ENCODE measurements at regions not wholly inside any gene's neighbourhood (a gene's known extent, or its start where the extent isn't known, plus 50 kb on each side); places are given as distances from the start of the nearest gene placed in this dataset.
"Not testable (repeated sequence)": the region's sequence is repeated elsewhere in the genome, so short reads cannot be mapped to it uniquely, and the experiment has no call there.

DNA sequence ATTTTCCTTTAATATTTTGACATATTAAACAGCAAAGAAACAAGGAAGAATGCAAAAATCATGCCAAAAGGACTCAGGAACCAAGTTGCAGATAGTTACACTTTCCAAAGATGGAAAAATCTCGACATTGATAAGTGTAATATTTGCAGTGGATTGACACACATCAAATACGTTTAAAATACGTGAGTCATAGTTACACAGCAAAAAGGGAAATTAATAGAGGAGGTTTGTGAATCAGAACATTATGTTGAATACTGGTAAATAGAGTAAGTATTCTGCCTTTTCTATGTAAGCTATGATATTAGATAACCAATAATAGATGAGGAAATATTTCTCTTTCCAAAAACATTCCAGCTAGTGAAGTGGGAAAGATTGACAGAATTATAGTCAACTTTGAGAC lies 1761.3 kb upstream of the IGFBP7 start:
- DNase-seq, result no peak

DNA sequence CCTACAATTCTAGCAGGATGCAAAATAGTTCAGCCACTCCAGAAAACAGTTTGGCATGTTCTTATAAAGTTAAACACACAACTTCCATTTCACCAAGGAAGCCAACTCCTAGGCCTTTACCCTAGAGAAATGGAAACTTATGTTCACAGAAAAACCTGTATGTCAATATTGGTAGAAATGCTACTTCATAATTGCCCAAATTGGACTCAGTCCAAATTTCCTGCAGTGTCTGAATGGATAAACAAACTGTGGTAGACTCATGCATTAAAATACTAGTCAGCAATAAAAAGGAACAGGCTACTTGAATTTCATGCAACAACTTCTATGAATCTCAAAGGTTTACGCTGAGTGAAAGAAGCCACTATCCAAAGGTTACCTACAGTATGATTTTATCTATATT lies 1738.8 kb upstream of the IGFBP7 start:
- DNase-seq, result no peak

DNA sequence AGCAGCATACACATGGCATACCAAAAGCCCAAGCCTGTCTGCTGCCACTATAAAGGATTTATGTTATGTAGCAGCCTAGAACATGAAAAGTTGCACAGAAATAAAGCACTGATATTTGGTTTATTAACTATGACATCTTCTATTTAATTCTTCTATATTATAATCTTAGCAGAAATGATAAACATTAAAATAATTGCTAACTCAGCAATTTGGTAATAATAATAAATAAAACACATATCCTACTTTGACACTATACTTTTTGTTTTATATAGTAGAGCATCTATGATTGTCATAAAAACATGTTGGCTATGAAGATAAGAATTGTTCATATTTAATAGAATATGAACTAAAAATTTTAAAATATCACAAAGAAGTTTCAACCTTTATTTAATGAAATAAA lies 1733.3 kb upstream of the IGFBP7 start:
- DNase-seq, result no peak

DNA sequence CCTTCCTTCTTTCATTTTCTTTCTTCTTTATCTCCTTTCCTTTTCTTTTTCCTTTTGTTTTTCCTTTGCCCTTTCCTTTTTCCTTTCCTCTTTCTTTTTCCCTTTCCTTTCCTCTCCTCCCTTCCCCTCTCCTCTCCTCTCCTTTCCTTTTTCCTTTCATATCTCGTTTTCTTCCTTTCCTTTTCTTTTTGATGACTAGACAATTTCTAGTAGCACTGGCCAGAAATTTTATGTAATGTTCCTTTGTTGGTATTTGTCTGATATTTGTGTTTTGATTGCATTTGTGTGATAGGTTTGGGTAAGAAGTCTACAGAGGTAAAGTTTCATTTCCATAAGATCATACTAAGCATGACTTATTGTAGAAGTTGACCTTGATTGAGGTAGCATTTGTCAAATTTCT lies 1722.9 kb upstream of the IGFBP7 start:
- DNase-seq, result no peak

DNA sequence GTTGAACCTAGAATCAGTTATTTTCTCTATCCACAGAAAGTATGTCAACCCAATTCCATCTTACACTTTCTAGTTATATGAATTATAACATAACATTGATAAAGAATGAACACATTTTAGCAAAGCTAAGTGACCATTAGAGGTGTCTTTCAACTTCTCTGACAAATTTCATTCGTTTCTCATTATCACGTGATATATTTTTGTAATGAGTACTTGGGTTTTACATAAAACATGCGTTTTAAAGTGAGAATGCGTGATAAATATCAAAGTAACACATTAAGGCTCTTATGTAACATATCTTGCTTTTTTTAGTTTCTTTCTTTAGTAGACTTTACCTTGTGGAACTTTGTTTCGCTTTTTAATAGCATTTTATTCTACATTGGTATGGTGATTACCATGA lies 1715.1 kb upstream of the IGFBP7 start:
- no peak for DNase-seq

DNA sequence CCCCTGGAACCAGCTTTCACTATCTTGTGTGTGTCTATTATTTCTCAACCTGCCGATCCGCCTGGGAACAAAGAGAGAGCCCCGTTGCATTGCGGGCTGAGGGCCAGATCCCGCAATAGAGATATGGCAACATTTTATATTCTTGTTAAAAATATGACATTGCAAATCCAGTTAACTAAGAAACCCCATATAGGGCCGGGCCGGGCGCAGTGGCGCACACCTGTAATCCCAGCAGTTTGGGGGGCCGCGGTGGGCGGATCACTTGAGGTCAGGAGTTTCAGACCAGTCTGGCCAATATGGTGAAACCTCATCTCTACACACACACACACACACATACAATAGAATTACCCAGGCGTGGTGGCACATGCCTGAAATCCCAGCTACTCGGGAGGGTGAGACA lies 1708.4 kb upstream of the IGFBP7 start:
- not testable (repeated sequence) for DNase-seq

GRCh38 chr4:58809948-58810347 lies 1699.8 kb upstream of the IGFBP7 start:
- DNase-seq, result no peak

DNA sequence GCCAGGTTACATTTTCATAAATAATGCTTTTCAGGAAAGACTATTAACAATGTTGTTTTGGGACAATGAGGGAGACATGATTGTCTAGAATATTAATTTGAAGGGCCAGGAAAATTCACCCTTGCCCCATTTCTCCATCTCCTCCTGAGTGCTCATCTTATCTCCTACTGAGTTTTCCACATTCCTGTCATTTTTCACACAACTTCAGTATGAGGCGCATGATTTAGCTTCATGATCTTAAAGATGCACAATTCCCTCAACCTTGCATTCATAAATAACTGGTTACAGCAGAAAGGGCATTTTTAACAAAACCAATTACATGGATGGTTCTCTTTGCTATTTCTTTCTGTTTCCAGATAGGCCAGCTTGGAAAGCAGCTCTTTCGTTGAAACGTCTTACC lies 1699.2 kb upstream of the IGFBP7 start:
- DNase-seq, result no peak

- DNase-seq, result no peak
These were observed 1698.6 kb upstream of the IGFBP7 start for GRCh38 chr4:58808817-58809216.

DNA sequence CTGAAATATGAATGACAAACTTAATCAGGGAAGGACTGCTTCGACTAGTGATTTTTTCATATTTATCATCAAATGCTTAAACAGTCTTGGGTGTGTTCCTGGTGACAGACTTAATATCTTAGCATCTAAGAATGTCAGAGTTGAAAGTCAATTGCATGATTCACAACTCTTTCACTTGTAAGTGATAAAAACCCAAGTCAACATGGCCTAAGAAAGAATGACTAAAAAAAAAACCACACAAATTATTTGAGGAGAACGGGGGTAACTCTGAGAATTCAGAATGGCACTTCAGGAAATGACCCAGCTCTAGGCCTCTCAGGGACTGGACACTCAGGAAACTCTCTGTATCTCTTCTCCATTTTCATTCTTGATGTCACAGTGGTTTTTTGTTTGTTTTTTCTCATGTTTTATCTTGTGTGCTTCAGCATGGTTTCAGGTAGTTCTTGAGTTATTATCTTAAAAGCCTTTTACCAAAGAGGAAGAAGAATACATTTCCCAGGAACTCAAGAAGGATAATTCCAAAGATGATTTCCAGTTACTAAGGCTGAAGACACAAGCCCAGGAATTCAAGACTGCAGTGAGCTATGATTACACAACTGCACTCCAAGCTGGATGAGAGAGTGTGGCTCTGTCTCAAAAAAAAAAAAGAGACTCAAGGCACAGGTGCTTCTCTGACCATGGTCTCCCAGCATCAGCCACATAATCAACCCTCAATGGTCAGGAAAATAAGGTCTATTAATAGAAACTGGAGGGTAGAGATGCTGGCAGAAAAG lies 1697.8 kb upstream of the IGFBP7 start:
- DNase-seq, result no peak

- DNase-seq, result no peak
These were observed 1666.4 kb upstream of the IGFBP7 start for GRCh38 chr4:58776627-58777026.

- DNase-seq, result no peak
These were observed 1657.4 kb upstream of the IGFBP7 start for GRCh38 chr4:58767598-58767997.

GRCh38 chr4:58766763-58767162 lies 1656.6 kb upstream of the IGFBP7 start:
- no peak for DNase-seq

- no peak for DNase-seq
These were observed 1651.4 kb upstream of the IGFBP7 start for GRCh38 chr4:58761563-58761962.

DNA sequence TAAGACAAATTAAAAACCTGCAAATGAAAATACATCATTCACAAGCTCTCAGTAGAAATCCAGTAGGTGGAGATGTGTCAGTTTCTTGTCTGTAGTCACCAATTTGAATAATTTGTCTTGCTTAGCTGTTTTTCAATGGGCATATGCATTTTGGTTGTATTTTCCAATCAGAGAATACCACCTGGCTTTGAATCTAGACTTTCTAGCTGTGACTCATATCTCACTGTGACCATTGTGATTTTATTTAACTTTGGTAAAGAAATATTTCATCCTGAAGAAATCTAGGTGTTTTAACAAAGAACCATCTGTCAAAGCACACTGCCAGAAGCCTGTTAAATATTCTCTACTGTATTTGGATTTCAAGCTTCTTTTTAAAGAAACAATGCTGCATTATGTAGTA lies 1650.6 kb upstream of the IGFBP7 start:
- no peak for DNase-seq

DNA sequence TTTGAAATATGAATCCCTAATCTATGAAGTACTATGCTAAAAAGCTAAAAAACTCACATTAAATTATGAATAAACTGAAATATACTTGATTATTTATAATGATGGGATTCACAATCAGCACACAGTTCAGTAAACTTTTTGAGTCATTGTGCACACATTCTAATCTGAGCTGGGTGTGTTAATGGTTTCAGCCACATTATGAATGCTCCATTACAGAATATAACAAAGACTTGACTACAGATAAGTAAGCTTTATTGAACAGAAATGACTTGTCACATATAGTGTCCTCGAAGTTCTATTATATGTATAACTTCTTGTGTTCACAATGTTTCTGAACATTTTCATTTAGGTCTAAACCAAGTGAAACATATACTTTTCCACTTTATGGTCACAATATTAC lies 1649.9 kb upstream of the IGFBP7 start:
- no peak for DNase-seq

DNA sequence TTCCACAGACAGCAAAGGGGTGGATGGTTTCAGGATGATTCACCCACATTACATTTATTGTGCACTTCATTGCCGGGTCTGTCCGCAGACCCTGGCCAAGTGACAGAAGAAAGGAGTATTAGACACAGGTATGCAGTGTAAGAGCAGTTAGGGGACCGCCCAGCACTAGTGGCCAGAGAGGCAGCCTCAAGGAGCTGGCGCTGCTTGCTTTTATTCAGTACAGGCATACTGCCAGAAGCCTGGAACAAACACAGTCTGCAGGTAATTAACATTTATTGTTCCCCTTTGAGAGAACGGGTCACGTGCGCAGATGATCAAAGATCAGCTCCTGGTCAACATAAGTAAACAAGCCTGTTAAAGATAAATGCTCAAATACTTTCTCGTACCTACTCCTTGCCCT lies 1639.0 kb upstream of the IGFBP7 start:
- DNase-seq, result no peak

GRCh38 chr4:58740897-58741296 lies 1630.7 kb upstream of the IGFBP7 start:
- DNase-seq, result no peak

GRCh38 chr4:58739275-58739674 lies 1629.1 kb upstream of the IGFBP7 start:
- no peak for DNase-seq

DNA sequence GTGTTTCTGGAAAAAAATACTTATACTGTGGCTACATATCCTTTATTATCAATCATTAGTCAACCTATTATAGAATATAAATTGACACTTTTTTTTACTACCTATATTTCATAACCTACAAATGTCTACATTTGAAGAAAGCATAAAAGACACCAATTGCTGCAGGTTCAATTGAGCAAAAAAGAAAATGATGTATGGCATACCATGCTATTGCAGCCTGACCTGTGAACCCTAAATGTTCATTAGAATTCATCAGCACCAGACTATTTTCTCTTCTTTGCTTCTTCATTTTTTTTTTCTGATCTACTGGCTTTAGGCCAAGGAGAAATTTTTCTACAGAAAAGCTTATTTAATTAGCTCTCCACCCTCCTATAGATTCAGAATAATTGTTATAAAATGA lies 1628.2 kb upstream of the IGFBP7 start:
- no peak for DNase-seq

- no peak for DNase-seq
These were observed 1624.0 kb upstream of the IGFBP7 start for GRCh38 chr4:58734030-58734674.

DNA sequence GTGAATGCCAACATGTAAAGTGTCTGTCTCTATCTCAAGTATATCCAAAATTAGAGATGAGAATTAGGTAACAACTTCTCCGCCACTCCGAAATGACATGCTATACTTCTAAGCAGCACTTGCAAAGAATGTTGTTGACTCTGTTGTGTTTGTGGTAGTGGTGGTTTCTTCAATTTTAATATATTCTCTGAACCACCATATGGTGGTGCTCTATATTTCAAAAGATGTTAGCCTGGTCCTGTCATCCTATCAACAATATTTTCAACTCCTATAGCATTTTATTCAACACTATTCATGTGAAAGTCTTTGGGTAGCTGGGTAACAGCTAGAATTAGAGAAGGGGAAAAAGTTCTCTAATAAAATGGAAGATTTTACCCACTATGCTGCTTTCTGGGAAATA lies 1622.8 kb upstream of the IGFBP7 start:
- no peak for DNase-seq

GRCh38 chr4:58723954-58724353 lies 1613.8 kb upstream of the IGFBP7 start:
- DNase-seq, result no peak

DNA sequence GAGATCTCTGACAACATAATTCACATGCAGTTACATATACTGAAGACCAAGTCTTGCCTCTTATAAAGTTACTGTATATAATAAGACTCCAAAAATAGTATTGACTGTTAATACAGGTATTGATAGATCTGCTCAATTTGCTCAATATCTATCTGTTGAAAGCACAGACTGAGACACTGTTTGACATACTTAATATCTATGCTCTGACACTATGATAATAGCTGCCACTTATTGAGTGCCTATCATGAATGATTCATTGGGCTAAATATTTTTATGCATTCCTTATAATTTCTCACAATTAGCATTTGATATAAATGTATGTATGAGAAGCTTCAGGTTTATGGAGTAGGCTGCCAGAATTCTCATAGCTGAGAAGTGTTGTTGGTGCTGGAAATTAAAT lies 1600.9 kb upstream of the IGFBP7 start:
- no peak for DNase-seq

GRCh38 chr4:58688568-58688967 lies 1578.4 kb upstream of the IGFBP7 start:
- no peak for DNase-seq

Data from hematopoietic multipotent progenitor cell treated with erythropoietin and hydrocortisone succinate and interleukin-3 and kit ligand, for 6 days (in vitro differentiated cells).